ENCODE measurements at regions not wholly inside any gene's neighbourhood (a gene's known extent, or its start where the extent isn't known, plus 50 kb on each side); places are given as distances from the start of the nearest gene placed in this dataset.
"Not testable (repeated sequence)": the region's sequence is repeated elsewhere in the genome, so short reads cannot be mapped to it uniquely, and the experiment has no call there.

DNA sequence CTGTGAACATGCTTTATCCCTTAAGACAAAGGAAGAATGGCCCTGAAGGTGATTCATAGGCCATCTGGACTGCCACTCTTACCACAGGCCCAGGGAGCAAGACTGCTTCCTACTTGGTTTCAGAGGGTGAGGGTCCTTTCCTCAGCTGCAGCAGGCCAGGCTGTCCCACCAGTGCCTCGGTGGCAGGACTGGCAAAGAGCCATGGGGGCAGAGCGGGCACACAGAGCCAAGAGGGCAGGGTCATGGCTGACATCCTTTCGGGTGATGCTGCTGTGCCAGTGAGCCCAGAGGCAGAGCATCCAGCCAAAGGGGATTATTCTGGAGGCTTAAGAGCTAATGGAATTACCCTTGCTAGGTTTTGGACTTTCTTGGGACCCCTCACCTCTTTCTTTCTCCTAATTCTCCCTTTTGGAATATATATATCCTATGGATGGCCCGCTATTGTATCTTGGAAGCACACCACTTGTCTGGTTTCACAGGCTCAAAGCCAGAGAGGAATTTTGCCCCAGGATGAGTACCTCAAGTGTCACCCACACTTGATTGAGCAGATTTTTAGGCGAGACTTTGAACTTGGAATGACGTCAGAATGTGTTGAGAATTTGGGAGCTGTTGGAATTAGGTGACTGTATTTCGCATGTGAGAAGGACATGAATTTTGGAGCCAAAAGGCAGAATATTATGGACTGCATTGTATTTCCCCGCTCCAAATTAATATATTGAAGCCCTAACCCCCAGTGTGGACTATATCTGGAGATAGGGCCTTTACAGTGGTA, 180.6 kb downstream of the BARX1 start:
- in situ Hi-C loops (cut with MboI; ENCODE audit: low pct_unique_long_range_greater_than_20kb, low sequenced_read_pairs), result no loop called here
- no peak for DNase-seq

GRCh38 chr9:93771276-93771675, 183.9 kb downstream of the BARX1 start:
- DNase-seq, result no peak
- in situ Hi-C loops (cut with MboI; ENCODE audit: low pct_unique_long_range_greater_than_20kb, low sequenced_read_pairs), result no loop called here

- in situ Hi-C loops (cut with MboI; ENCODE audit: low pct_unique_long_range_greater_than_20kb, low sequenced_read_pairs), result no loop called here
- no peak for DNase-seq
Observed at GRCh38 chr9:93761822-93762221, 185.4 kb downstream of the PHF2 start.

DNA sequence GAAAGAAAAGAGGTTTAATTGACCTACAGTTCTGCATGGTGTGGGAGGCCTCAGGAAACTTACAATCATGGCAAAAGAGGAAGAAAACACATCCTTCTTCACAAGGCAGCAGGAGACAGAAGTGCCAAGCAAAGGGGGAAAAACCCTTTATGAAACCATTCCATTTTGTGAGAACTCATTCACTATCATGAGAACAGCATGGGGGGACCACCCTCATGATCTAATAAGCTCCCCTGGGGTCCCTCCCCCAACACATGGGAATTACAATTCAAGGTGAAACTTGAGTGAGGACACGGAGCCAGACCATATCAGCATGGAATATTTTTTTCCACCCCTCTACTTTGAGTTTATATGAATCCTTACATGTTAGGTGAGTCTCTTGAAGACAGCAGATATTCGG, 173.7 kb downstream of the PHF2 start:
- no peak for DNase-seq
- in situ Hi-C loops (cut with MboI; ENCODE audit: low pct_unique_long_range_greater_than_20kb, low sequenced_read_pairs), result no loop called here

GRCh38 chr9:93748827-93749226, 172.4 kb downstream of the PHF2 start:
- in situ Hi-C loops (cut with MboI; ENCODE audit: low pct_unique_long_range_greater_than_20kb, low sequenced_read_pairs); DNase-seq: not testable (repeated sequence)

DNA sequence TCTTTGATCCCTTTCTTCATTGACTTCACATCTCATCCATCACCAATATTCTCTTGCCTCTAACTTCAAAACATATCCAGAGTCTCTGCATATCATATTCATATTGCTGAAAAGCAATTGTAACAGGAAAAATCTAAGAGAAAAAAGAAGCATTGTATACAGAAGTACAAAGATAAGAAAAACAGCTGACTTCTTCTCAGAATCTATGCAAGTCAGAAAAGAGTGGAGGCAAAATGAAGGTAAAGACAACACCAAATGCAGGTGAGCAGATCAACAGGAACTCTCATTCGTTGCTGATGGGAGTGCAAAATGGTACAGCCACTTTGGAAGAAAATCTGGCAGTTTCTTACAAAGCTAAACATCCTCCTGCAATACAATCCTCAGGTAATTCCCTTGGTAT, 155.6 kb downstream of the PHF2 start:
- in situ Hi-C loops (cut with MboI; ENCODE audit: low pct_unique_long_range_greater_than_20kb, low sequenced_read_pairs), result no loop called here
- DNase-seq, result no peak

GRCh38 chr9:93730648-93731047, 154.3 kb downstream of the PHF2 start:
- in situ Hi-C loops (cut with MboI; ENCODE audit: low pct_unique_long_range_greater_than_20kb, low sequenced_read_pairs), result no loop called here
- no peak for DNase-seq

GRCh38 chr9:93730217-93730616, 153.8 kb downstream of the PHF2 start:
- in situ Hi-C loops (cut with MboI; ENCODE audit: low pct_unique_long_range_greater_than_20kb, low sequenced_read_pairs), result no loop called here
- no peak for DNase-seq
